ENCODE measurements at regions not wholly inside any gene's neighbourhood (a gene's known extent, or its start where the extent isn't known, plus 50 kb on each side); places are given as distances from the start of the nearest gene placed in this dataset.

DNA sequence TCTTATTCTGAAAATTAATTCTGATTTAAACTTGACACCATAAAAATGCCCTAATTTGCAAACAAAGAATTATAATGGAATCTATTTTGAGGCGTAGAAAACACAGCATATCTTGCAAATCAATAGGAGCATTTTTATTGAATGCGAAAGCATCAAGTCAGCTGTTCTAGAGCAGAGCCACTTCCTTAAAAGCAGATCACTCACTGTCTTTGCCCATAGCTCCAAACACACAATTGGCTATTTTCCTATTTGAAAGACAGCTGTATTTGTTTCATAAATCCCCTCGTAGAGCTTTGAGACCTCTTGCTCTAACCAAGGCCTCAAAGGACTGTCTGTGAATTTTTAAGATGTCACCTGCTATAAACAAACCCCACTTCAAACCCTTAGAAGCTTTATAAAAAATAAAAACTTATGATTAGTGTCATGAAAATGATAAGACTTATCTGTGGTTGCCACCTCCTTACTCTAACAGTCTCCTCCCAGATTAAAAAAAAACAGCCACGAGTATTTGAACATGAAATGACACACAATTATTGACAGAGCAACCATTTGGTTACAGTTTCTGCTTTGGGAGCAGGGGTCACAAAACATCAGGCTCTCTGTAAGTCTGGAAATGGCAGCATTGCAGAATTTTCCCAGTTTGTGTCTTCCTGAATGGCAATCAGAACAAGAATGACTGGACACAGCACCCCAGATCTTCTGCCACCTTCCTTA lies 75.6 kb upstream of the RASEF start:
- TF ChIP-seq SETDB1 (IDR thresholded peaks at IDR 0.05; ENCODE audit: low read length) = no peak
- TF ChIP-seq BHLHE40 (IDR thresholded peaks at IDR 0.05; ENCODE audit: low read length) = no peak
- TF ChIP-seq TARDBP (IDR thresholded peaks at IDR 0.05) = no peak
- TF ChIP-seq ZNF586 (CRISPR knock-in tag; conservative IDR thresholded peaks at IDR 0.05) = no peak
- TF ChIP-seq ILK (tag; IDR thresholded peaks at IDR 0.05; ENCODE audit: borderline replicate concordance, low read depth) = no peak
- TF ChIP-seq ZNF280A (IDR thresholded peaks at IDR 0.05; ENCODE audit: low read depth, partially characterized antibody) = no peak
- TF ChIP-seq PHF8 (IDR thresholded peaks at IDR 0.05; ENCODE audit: borderline replicate concordance, low read length) = no peak
- TF ChIP-seq E2F6 (IDR thresholded peaks at IDR 0.05; ENCODE audit: borderline replicate concordance in 1 of 2, extremely low read depth in 1 of 2, insufficient read depth in 1 of 2, insufficient read length in 1 of 2, low read depth in 1 of 2, low read length in 1 of 2, poor library complexity in 1 of 2, severe bottlenecking in 1 of 2) = no peak
- no peak for TF ChIP-seq ZC3H11A (IDR thresholded peaks at IDR 0.05; ENCODE audit: low read depth, low read length)
- TF ChIP-seq YY1 (IDR thresholded peaks at IDR 0.05; ENCODE audit: borderline replicate concordance in 1 of 3, control insufficient read depth in 1 of 3, extremely low read depth in 1 of 3, insufficient read depth in 3 of 3, insufficient read length in 1 of 3, insufficient replicate concordance in 2 of 3, low read depth in 1 of 3, low read length in 2 of 3) = no peak
- TF ChIP-seq JUND (IDR thresholded peaks at IDR 0.05; ENCODE audit: borderline replicate concordance, low read depth, low read length) = no peak
- no peak for TF ChIP-seq JUND (tag; IDR thresholded peaks at IDR 0.05; ENCODE audit: borderline replicate concordance, low read depth, low read length)

All from K562 (cell line).